Calu3 (cell line): ENCODE measurements at regions not wholly inside any gene's neighbourhood (a gene's known extent, or its start where the extent isn't known, plus 50 kb on each side); places are given as distances from the start of the nearest gene placed in this dataset.

Experiments used
- BruUV-seq: library from RNA; stranded (reverse); fragments of 400-500 nt; replicated peaks from 2 replicates; lab custom pipeline; 2021; lab: Mats Ljungman, UMichigan
- CTCF ChIA-PET: fragments of 300-600 bp; sonication (Branson Sonifier 250); formaldehyde crosslinking; loops from one replicate; lab custom pipeline; 2022; ENCODE audit warnings: antibody characterized with exemption; lab: Charles Lee
- DNase-seq: peaks from one replicate; pipeline ENCODE4 v3.0.0; 2022
- H3K27ac Mint-ChIP-seq: one replicate; pipeline ENCODE4 v1.8.0; 2022; ENCODE audit warnings: mixed read lengths; ENCODE audit not compliant: unreplicated experiment
- H3K27me3 Mint-ChIP-seq: one replicate; pipeline ENCODE4 v1.8.0; 2022; ENCODE audit warnings: mixed read lengths; ENCODE audit not compliant: unreplicated experiment
- H3K36me3 Mint-ChIP-seq: one replicate; pipeline ENCODE4 v1.8.0; 2022; ENCODE audit warnings: mild to moderate bottlenecking, moderate library complexity, mixed read lengths; ENCODE audit not compliant: insufficient read depth, unreplicated experiment
- H3K4me1 Mint-ChIP-seq: one replicate; pipeline ENCODE4 v1.8.0; 2022; ENCODE audit warnings: mild to moderate bottlenecking, low read depth, mixed read lengths; ENCODE audit not compliant: unreplicated experiment
- H3K4me3 Mint-ChIP-seq: one replicate; pipeline ENCODE4 v1.8.0; 2022; ENCODE audit warnings: mild to moderate bottlenecking, low read depth, moderate library complexity, mixed read lengths; ENCODE audit not compliant: unreplicated experiment
- H3K9me3 Mint-ChIP-seq: one replicate; pipeline ENCODE4 v1.8.0; 2022; ENCODE audit warnings: low read depth, mixed read lengths; ENCODE audit not compliant: unreplicated experiment
- CTCF ChIP-seq: fragments of 200-600 bp; IDR thresholded peaks from one replicate; pipeline ENCODE4 v1.8.0; 2022; ENCODE audit warnings: antibody characterized with exemption; ENCODE audit not compliant: unreplicated experiment
- intact Hi-C: fragments of 100-400 bp; cut with micrococcal nuclease; formaldehyde crosslinking; loops from one replicate; pipeline ENCODE4 v1.10.0; 2022; ENCODE audit not compliant: unreplicated experiment

DNA sequence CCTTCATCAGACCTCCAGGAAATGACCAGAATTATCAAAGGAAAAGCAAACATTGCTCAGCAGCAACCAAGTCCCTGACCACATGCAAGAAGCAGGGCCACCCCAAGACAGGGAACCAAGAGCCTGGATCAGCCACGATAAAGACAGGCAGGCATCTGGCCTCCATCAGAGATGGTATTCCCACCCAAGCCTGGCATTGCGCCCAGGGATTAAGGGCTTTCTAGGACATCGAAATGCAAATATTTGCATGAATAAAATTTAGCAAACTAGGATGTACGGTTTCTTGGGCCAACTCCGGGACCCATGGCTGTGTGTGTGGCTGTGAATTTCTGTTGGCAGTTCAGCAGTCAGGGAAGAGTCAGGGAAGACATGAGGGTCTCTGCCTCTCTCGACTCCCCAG is 241.4 kb upstream of the DYNLRB2 start:
- CTCF ChIA-PET, result no interaction called here
- no peaks in the 10 kb centered on the region for H3K36me3 Mint-ChIP-seq
- no TSS peak for BruUV-seq
- intact Hi-C loops, result no loop called here
- peak; percentile 28 for DNase-seq
- H3K27me3 Mint-ChIP-seq, result no peaks in the 10 kb centered on the region
- TF ChIP-seq CTCF, result no peak
- H3K9me3 Mint-ChIP-seq, result peaks cover 6% of the 10 kb centered on the region
- no peak overlapping the region for H3K4me3 Mint-ChIP-seq
- H3K27ac Mint-ChIP-seq, result no peak overlapping the region
- peaks cover 20% of the 10 kb centered on the region for H3K4me1 Mint-ChIP-seq

- BruUV-seq, result no TSS peak
- Mint-ChIP-seq H3K9me3 (peaks cover 6% of the 10 kb centered on the region), H3K4me1 (peaks cover 20% of the 10 kb centered on the region), H3K27ac (no peak overlapping the region), H3K27me3 (no peaks in the 10 kb centered on the region), H3K36me3 (no peaks in the 10 kb centered on the region), H3K4me3 (no peak overlapping the region)
- intact Hi-C loops, result no loop called here
- no peak for DNase-seq
- no peak for TF ChIP-seq CTCF
- CTCF ChIA-PET, result no interaction called here
Measured at GRCh38 chr16:80298676-80299075, 242.1 kb upstream of the DYNLRB2 start.

- peaks cover 20% of the 10 kb centered on the region for H3K4me1 Mint-ChIP-seq
- no peak for DNase-seq
- no peak for TF ChIP-seq CTCF
- H3K27ac Mint-ChIP-seq, result no peak overlapping the region
- H3K27me3 Mint-ChIP-seq, result no peaks in the 10 kb centered on the region
- BruUV-seq, result no TSS peak
- no peaks in the 10 kb centered on the region for H3K36me3 Mint-ChIP-seq
- H3K4me3 Mint-ChIP-seq, result no peak overlapping the region
- intact Hi-C loops, result no loop called here
- H3K9me3 Mint-ChIP-seq, result peaks cover 6% of the 10 kb centered on the region
- CTCF ChIA-PET, result no interaction called here
Measured at GRCh38 chr16:80296034-80296433, 244.8 kb upstream of the DYNLRB2 start.

GRCh38 chr16:80294172-80294571 is 246.6 kb upstream of the DYNLRB2 start:
- Mint-ChIP-seq H3K9me3 (peaks cover 6% of the 10 kb centered on the region), H3K36me3 (no peaks in the 10 kb centered on the region), H3K27ac (no peak overlapping the region), H3K4me1 (peaks cover 8% of the 10 kb centered on the region), H3K4me3 (no peak overlapping the region), H3K27me3 (no peaks in the 10 kb centered on the region)
- no TSS peak for BruUV-seq
- DNase-seq, result no peak
- TF ChIP-seq CTCF, result no peak
- intact Hi-C loops, result no loop called here
- CTCF ChIA-PET, result no interaction called here
